MV-4-11 (cell line): ENCODE measurements at regions not wholly inside any gene's neighbourhood (a gene's known extent, or its start where the extent isn't known, plus 50 kb on each side); places are given as distances from the start of the nearest gene placed in this dataset.
"Not testable (repeated sequence)": the region's sequence is repeated elsewhere in the genome, so short reads cannot be mapped to it uniquely, and the experiment has no call there.

ENCODE experiments used
- DNase-seq: peaks from one replicate; lab custom pipeline; 2025; lab: John Stamatoyannopoulos, UW

- not testable (repeated sequence) for DNase-seq
Observed at GRCh38 chr5:109283086-109283485, 126.7 kb downstream of the PJA2 start.

GRCh38 chr5:109281136-109281690 is 128.6 kb downstream of the PJA2 start:
- no peak for DNase-seq

DNA sequence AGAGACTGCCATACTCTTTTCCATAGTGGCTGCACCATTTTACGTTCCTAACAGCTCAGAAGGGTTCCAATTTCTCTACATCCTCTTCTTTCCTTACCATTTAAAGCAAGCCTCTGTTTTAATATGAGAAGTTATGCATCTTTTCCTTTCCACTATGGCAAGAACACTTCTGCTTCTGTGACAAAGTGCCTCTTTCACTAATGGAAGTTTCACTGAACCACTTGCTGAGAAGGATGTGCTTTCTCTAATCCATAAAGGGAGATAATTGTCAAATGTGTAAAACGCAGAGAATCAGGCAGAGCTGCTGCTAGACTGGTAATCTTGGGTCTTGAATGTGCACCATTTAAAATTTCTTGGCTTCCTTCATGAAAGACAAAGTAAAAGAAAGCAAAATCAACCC is 131.6 kb downstream of the PJA2 start:
- DNase-seq = no peak

DNA sequence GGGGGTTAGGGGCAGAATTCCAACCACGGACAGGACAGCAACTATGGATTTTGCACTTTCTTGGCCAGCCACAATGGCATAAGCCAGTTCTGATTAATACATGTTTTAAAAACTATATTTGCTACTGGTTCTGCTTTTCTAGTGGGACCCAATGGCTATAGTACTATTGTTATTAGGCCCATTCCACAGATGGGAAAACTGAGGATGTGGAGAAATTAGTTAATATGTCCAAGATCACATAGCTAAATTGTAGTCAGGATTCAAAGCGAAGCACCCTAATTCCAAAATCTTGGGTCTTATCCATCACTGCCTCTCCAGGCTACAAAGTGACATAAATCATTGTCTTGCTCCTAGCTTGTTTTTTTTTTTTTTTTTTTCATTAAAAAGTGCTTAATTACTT is 133.9 kb downstream of the PJA2 start:
- DNase-seq = no peak

DNA sequence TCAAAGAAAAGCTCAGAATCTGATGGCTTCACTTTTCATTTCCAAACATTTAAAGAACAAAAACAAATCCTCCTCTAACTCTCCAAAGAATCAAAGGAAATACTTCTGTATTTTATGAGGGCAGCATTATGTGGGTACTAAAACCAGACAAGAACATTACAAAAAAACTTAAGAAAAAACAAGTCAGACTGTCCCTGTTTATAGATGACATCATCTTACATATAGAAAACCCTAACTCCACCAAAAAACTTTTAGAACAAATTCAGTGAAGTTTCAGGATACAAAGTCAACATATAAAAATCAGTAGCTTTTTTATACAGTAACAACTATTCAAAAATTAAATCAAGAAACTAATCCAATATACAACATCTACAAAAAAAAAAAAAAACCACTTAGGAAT is 136.2 kb downstream of the PJA2 start:
- DNase-seq = no peak

DNA sequence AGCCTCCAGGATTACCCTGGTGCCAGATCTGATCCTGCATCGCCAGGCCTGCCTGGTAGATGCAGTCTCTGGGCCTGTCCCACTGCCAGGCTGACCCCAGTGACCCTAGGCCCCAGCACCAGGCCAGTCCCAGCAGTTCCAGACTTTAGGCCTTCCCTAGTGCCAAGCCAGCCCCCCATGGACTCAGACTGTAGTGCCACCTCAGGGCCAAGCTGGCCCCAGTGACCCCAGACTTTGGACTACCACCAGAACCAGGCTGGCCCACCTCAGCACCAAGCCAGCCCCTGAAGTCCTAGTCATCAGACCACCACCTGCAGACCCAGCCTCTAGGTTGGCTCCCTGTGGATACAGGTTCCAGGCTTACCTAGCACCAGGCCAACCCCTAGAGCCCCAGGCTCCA is 142.5 kb downstream of the PJA2 start:
- no peak for DNase-seq

- DNase-seq = no peak
Observed at GRCh38 chr5:109258755-109259154, 151.0 kb downstream of the PJA2 start.

- DNase-seq = no peak
Observed at GRCh38 chr5:109256486-109256885, 153.3 kb downstream of the PJA2 start.

- DNase-seq = no peak
Observed at GRCh38 chr5:109254511-109254910, 155.3 kb downstream of the PJA2 start.

DNA sequence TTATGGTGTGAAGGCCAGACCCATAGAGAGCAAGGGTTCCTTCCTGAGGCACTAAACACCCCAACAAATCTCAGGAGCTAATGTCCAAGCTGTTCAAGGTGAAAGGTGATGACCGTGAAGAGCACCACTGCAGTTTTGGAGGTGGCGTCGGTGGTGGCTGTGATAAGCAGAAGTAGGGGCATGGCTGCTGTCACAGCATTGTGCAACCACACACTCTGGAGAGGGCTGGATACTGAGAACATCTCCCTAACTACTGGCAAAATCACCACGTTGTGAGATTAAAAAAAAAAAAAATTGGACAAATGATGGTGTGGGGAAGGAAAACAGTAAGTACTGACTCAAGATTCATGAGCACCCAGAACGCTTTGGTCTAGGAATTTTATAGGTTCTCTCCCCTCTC is 156.5 kb downstream of the PJA2 start:
- peak; percentile 55 for DNase-seq

GRCh38 chr5:109252731-109253130 is 157.0 kb downstream of the PJA2 start:
- DNase-seq = no peak

DNA sequence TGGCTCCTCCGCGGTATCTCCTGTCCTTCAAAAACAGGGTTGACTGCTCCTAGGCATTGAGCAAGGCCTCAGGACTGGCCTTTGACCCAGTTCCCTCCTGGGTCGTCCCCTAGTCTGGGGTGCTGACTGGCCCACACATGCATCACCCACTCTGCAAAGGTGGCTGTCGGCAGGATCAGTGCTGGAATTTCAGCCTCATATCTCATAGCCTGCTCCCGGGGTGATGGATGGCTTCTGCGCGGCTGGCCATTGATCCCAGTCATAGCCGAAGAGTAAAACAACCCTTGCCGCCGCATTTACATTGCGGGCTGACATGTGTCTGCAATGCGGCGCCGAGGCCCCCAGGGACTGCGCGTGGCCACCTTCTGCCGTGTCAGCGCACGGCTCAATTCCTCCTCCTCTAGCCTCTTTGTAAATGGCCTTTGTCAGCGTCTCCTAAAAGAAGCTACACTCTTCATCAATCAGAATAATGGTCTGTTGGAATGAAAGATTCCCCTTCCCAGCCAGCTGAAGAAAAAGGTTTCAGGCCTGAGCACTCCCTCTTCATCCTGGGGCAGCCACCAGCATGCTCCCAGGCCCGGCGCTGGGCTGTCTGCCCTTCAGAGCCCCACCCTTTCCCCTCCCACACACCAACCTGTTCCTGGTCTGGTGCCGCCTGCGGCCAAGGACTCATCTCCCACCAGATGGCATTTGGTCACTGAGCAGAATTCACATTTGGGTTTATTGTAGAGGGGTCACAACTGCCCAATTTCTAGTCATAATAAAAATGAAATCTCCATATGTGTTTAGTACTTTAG is 159.0 kb downstream of the PJA2 start:
- no peak for DNase-seq

- no peak for DNase-seq
Observed at GRCh38 chr5:109250080-109250479, 159.7 kb downstream of the PJA2 start.

DNA sequence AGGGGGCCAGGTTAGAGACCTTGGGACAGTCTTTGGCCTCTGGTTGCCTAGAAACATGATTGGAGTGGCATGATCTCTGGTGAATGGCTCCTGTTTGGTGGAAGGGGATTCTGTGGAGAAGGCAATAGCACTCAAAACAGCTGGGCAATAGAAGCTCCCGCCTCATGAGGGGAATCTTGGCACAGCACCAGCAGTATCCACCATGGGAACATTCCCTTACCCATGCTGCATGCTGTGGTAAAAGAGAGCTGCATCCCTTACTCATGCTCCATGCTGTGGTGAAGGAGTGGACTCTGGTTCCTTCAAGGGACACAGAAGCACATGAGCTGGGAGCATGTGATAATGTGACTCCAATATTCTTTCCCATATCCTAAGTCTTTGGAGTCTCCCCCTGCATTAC is 160.6 kb downstream of the PJA2 start:
- DNase-seq = no peak

DNA sequence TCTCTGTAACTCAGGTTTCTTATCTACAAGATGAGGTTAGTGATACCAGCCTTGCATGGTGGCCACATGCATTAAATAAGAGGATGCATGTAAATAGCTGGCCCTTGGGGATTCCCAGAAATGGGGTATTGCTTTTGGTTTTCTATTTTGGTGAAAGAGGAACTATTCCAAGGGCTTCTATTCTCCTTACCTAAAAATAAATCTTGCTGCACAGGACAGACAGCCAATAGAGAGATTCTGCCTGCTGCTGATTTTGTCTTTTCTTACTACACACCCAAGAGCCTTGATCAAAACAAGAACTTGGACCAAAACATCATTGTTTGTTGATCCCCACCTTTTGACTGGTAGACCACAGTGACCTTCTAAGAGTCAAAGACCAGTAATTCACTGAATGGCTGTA is 161.8 kb downstream of the PJA2 start:
- peak; percentile 94 for DNase-seq

GRCh38 chr5:109246841-109247592 is 162.8 kb downstream of the PJA2 start:
- DNase-seq = no peak
